Activated CD4-positive, alpha-beta T cell treated with anti-CD3 and anti-CD28 coated beads, Interleukin-10, Interleukin-2, amounts not matched to agents 100 ng/mL and 50 ng/mL, durations not matched to agents 16 hours and 8 hours (primary cell): ENCODE measurements at regions not wholly inside any gene's neighbourhood (a gene's known extent, or its start where the extent isn't known, plus 50 kb on each side); places are given as distances from the start of the nearest gene placed in this dataset.
"Not testable (repeated sequence)": the region's sequence is repeated elsewhere in the genome, so short reads cannot be mapped to it uniquely, and the experiment has no call there.

Experiments used
- DNase-seq: peaks from one replicate; pipeline ENCODE4 v3.0.0-alpha.2; 2020

DNA sequence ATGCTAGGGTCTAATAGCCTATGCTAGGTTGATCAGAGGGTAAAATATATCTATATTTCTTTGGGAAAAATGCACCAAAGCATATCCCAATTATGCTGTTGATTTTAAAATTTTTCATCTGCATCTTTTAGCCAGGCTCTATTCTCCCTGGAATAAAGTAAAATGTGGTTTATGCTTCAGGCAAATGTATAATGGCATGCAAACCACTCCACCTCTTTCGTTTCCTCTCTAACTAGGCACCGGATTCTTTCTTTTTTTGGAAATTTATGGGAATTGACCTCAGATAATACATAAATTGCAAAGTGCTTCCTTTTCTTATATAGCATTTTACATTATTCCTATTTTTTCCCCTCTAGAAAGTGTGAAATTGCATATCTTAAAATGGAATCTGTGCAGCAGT is 386.5 kb downstream of the OLFM4 start:
- no peak for DNase-seq

DNA sequence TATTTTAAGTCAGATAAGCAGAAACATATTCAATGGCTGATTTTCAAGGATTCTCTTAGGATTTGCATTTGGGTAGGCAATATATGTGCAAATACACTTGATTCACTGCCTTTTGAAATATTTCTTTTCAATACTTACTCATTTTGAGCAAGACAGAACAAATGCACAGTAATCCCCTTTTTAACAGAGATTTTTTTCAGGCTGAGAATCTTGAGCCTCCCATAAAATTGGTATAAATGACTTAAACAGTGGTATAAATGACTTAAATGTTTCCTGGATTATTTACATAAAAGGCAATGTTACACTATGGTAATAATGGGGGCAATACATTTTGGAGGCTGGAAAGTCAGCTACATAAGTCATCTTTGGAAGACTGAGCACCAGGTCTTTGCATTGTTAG is 389.0 kb downstream of the OLFM4 start:
- no peak for DNase-seq

DNA sequence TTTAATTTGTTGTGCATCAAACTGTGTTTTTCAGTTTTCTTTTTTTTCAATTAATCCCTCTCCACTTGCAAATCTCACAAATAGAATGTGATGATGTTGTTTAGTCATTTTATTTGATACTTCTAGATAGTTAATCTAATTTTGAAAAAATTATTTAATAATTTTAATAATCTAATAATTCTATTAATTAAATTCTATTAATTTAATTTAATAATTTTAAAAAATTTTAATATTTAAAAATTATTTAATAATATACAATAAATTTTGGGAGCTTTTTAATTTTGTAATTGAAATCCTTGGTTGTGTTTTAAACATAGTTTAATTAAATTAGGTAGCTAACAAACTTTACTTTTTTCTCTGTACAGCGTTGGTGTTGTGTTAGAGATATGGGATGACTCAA is 393.8 kb downstream of the OLFM4 start:
- no peak for DNase-seq

DNA sequence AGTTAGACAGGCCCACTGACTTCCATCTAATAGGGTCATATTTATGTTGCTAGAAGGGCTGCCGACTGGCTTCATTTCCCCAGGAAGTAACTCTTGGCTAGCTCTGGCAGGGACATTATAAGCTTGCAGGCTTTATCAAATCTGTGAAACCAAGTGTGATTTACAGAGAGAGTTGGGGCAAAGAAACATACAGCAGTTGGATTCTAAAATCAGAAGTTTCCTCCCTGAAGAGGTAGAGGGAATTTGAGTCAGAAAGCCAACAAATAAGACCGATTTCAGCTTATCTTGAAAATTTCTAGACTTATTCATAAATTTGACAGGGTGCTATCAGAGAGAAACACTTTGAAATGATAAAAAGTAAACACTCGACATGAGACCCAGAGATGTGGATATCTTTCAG is 407.8 kb downstream of the OLFM4 start:
- DNase-seq: no peak

DNA sequence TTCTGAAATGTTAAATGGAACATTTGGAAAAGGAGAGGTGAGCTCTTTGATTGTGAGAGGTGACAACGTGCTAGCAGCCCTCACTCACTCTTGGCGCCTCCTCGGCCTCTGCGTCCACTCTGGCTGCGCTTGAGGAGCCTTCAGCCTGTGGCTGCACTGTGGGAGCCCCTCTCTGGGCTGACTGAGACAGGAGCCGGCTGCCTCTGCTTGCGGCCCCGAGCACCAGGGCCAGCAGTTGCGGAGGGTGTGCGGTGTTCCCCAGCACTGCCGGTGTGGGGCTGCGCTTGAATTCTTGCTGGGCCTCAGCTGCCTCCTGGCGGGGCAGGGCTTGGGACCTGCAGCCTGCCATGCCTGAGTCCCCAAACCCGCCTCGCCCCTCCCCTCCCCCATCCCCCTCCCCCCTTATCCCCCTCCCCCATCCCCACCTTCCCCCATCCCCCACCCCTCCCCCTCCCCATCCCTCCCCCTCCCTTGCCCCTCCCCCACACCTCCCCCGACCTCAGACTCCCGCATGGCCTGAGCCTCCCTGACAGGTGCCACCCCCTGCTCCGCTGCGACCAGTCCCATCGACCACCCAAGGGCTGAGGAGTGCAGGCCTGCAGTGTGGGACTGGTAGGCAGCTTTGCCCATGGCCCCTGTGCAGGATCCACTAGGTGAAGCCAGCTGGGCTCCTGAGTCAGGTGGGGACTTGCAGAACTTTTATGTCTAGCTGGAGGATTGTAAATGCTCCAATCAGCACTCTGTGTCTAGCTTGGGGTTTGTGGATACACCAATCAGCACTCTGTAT is 411.0 kb downstream of the OLFM4 start:
- DNase-seq: no peak

DNA sequence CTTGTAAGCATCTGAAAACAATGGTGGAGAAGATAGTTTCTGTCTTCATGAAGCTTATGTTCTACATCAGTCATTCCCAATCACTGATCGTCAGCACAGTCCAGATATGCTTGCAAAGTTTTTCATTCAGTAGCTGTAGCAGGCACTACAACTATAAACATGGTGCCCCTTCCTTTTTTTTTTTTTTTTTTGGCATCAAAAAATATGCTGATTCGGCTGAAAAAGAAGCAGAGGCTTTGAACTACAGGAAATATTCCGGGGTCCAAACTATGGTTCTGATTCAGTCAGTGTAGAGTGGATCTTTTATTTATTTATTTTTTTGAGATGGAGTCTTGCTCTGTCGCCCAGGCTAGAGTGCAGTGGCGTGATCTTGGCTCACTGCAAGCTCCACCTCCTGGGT is 414.4 kb downstream of the OLFM4 start:
- DNase-seq: no peak

DNA sequence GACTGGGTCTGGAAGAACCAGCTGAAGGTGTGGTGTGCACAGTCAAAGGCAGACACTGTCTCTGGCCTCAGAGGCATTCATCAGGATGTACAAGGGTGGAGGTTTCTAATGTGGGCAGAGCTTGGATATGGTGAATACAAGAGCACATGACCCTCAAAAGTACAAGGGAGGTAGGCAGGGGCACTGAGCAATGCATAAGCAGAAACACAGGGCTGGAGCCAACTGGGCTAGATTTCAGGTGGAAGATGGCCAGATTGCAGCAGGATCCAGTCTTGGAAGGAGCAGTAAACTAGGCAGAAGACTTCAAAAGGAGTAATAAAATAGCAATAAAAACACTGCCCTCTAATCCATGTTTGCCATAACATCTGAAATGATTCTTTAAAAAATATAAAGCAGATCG is 417.1 kb downstream of the OLFM4 start:
- no peak for DNase-seq

DNA sequence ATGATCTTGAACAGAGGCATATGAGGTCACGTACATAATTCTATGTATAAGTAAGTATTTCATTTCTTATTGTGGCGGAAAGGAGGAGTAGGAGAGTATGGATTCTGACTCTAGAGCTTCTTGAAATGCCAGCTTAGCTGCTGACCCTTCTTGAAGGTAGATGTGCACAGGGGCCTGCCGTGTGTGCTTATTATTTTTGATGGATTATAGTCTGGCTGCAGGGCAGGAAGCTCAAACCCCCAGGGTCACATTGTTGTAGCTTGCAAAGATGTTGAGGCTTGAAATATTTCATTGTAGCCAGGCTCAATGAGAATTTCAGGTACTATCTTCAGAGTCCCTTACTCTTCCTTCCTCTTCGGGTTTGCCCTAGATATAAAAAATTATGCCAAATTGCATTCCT is 418.8 kb downstream of the OLFM4 start:
- no peak for DNase-seq

DNA sequence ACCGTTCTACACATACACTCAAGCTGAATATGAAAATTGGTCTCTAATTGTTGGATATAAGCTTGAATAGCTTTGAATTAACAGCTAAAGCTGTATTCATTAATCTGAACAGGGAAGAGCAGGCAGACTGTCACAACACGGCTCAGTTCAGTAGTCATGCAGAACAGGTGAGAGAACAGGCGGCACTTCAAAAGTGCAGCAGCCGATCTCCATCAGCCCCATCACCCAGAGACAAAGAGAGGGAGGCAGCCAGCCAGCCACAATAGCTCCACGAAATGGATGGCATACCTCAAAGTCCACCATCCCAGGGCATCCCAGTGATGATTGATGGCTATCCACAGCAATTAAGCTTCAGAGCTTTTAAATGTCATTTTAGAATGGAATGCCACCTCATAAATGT is 419.2 kb downstream of the OLFM4 start:
- DNase-seq: no peak

DNA sequence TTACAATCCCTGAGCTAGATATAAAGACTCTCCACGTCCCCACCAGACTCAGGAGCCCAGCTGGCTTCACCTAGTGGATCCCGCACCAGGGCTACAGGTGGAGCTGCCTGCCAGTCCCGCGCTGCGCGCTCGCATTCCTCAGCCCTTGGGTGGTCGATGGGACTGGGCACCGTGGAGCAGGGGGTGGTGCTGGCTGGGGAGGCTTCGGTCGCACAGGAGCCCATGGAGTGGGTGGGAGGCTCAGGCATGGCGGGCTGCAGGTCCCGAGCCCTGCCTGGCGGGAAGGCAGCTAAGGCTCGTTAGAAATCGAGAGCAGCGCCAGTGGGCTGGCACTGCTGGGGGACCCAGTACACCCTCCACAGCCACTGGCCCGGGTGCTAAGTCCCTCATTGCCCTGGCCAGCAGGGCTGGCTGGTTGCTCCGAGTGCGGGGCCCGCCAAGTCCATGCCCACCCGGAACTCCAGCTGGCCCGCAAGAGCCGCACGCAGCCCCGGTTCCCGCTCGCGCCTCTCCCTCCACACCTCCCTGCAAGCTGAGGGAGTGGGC is 423.7 kb downstream of the OLFM4 start:
- not testable (repeated sequence) for DNase-seq

DNA sequence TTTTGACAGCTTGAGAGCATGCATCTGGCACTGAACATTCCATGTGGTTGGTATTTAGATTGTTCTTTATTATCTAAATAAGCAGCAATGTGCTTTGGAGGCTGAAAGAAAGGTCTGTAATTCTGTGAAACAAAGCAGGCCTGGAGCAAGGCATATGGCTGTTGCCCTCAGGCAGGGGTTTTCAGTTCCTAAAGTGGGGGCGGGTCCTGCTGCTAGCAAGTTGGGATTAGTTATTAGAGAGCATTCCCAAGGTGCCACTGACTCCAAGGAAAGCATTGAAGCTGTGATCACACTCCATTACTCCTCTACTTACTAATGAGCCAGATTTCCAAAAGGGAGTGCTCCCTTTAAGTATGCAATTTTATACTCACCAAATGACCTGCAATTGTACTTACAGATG is 432.2 kb downstream of the OLFM4 start:
- no peak for DNase-seq

DNA sequence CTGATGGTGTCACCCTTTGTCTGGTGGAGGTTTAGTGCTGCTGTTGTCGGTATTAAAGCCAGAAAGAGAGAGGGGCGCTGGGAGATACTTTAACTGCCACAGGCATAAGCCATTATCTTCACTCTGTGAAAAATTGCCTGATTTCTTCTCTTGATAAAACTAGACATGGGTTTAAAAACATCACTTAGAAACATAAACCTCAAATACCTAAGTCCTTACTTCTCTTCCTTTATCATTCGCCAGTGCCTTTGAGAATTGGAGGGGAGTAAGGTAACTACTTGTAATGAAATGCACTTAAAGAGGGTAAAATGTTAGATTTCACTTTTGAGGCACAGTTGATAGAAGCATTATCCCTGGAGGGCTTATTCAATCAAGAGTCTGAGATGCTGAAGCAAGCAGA is 434.5 kb downstream of the OLFM4 start:
- no peak for DNase-seq

DNA sequence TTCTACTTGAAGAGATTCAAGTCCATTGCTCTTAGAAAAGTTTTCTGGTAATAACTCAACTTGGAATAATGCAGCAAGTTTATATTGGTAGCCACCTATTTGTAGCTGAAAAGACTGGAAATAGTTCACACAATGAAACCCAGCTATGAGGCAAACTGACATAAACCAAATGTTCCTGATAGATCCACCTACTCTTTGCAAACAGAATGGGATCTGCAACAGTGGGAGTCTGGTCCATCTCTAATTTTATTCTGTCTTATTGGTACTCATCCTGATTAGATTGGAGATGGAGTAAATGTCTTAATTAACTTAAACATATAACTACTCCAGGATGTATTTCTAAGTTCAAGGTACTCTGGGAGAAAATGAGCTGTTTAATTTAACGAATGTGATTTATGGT is 438.0 kb downstream of the OLFM4 start:
- no peak for DNase-seq

DNA sequence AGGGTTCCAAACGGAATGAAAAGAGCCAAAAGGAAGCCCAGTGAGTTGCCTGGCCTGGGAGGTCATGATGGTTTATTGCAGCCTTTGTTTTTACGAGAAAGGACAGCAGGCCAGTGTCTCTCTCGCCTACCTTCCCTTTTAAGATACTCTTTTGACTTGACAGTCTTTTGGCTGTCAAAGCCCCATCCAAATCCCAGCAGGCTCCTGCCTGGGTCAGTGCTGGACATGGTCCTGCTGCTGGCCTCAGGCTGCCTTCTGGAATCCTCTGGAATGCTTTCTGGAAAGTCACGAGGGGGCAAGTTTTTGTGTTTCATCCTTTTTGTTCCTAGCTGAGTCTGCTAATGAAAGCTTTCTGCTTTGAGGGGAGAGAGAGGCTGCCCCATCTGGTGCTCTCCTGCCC is 444.8 kb downstream of the OLFM4 start:
- DNase-seq: no peak

DNA sequence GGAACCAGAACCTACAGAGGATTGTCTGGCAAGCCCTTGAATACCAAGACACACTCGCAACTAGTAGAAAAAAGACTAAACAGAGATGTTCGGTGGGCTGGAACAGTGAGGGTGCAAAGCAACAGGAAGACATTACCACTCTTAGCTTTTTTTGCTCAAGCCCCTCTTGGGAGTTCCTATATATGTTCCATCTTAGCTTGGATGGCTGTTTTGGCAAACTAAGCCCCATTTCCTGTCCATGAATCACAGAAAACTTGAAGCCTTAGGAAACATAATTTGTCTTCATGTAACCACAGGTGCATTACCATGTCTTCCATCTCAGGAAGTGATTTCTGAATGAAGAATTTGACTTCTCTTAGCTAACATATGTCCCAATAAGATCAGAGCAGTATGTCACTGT is 446.3 kb downstream of the OLFM4 start:
- no peak for DNase-seq

DNA sequence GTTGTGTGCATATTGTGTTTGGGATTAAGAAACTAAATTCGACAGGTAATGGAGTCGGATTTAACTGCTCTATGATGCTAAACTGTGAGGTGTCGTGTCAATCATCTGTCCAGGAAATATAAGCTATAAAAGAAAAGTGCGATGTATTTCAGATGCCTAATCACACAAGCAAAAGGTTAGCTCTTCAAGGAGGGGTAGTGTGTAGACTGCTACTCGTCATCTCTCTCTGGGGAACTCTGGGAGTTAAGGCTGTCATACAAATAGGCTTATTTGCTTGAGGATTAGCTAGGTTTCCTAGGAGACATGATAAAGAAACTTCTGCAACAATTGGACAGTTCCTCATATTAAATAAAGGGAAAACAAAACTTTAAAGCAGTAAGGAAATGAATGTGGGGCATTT is 462.1 kb downstream of the OLFM4 start:
- DNase-seq: no peak

DNA sequence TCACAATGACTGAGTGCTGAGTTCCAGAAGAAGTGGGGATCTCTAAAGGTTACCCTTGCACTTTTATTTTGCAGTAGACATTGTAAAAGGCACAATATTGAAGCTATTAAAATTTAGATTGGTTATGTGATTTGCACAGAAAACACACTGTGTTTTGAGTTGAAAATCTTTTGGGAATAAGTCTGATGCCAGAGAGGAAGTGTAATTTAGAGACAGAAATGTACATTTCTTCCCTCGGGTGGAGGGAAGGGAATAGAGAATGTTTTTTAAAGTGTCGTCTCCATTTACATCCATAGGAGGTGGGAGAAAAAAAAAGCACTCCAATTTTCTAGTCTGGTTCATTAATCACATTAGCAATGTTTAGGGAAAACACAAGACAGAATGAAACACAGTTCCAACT is 465.8 kb downstream of the OLFM4 start:
- DNase-seq: no peak

DNA sequence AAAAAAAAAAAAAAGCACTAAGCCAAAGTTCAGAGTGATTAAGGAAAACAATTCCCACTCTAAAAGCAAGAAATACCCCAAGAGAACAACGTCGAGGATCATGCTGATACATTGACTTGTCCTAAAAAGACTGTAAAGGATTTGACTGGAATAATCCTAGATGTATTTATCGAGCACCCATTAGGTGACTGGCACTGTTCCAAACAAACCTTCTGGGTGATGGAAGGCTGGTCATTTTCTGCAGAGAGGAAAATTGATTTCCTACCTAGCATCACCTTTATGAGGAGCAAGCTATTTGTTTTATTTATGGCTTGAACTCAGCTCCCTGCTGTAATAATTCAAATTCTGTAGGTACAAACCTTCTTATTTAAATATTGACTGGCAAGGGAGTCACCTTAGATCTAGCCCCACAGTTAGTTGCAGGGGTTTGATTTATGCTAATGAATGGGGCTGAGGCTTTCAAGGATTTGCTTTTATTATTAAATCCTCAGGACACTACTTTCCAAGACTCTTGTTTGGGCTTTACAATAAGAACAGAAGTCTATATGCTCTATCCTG is 471.0 kb downstream of the OLFM4 start:
- no peak for DNase-seq

DNA sequence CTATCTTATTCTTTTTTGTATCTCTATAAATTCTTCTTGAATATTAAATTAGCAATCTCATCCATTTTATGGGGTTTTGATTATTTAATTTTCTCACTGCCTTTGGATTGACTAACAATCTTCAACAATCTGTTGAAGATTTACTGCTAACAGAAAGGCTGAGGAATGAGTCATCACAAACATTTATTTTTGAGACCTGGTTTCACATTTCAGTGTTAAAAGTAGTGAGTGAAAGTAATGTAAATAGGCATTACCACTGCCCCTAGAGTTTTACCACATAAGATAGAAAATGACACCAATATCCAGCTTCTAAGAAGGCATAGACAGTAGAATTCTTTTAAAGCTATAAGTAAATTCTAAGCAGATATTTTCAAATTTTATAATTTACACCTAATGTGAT is 472.8 kb downstream of the OLFM4 start:
- DNase-seq: no peak

DNA sequence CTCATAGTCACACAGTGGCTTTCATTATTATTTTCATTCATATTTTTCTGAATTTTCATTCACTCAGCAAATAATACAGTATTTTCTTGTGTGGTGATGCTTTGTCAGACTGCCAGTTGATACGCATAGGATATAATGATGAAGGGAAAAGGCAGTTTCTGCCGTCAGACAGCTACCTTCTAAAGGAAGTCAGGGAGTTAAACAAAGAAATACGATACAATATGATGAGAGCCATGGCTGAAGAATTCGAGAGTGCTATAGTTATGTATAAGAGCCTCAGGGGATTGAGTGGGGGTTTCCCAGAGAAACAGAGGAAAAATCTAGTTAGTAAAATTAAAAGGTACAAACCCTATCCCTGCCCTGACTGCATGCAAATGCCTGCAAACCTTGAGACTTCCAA is 479.1 kb downstream of the OLFM4 start:
- no peak for DNase-seq

DNA sequence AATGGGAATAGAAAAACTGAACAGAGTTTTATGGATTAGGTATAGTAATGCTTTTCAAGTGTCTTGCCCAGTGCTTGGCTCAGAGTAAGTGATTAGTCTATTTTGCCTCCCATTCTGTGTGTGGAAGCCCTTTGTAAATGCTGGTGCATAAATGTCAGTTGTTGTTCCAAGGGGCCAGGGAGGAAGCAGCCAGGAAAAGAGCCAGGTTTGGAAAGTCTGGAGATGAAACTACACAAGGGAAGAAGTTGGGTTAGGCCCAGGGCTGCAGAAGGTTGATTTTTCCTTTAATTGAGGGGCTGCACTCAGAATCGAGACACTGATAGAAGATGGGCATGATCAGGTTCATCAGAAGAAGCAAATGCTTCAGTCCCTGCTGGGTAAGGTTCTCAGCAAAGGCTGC is 484.0 kb downstream of the OLFM4 start:
- no peak for DNase-seq

DNA sequence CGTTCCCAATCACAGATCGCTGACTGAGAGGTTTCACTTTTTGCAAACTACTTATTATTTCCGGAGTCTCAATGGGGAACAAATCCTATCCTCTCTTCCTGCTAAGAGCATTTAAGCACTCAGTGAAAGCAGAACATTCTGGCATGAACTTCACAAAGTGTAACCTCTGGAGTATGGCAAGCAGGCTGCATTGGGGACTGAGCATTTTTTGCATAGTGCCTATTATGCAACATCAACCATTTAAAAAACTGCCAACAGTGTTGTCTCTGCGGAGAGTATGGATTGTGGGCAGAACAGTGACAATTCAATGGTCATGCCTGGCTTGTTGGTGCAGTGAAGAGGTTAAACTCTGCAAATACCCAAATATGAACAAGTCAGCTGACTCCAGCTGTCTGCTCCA is 484.6 kb downstream of the OLFM4 start:
- DNase-seq: no peak

DNA sequence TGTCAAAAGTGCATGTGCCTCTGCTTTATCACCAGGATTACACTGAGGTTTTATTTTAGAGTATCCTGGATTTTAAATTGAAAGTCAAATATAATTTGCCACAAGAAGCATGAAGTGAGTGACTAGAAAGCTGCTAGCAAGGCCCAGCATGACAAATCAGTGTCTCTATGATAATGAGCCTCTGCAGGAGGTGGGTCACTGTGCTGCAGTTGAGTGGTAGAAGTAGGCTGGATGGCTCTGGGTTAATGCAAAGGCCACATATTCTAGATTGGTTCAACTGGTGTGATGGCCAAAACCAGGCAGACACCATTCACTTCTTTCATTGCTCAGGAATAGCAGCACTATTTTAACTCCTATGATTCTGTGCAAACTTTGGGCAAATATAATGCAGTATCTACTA is 491.5 kb downstream of the OLFM4 start:
- DNase-seq: no peak

DNA sequence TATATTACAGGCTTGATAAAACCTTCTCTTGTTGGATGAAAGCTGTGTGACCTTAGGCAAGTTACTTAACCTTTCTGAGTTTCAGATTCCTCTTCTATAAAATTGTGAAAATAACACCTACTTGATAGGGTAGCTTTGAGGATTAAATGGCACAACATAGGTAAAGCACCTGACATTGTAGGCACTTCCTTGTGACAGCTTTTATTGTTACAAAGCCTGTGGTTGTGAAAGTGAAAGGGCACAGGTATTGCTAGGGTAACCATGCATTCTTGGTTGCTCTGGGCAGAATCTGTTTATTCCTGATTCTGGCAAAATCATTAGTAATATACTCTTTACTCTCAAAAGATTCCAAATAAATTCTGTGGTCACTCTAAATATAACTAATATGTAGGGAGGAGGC is 493.4 kb downstream of the OLFM4 start:
- no peak for DNase-seq

DNA sequence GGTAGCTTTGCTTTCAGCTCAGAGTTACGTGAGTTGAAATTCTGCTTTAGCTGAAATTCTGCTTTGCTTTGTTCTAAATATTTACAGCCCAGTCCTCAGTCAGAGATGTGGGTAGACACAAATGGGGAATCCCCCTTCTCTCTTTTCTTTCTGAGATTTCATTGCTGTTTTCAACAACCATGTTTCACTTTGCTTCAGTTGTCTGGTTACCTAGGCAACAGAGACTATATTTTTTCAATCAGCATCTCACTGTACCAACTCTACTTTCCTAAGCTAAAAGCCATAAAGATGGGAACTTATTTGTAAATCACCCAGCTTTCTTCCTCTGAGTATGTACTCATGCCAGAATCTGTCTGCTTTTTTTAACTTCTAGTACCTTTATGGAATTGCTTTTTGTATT is 509.0 kb downstream of the OLFM4 start:
- DNase-seq: no peak
